ENCODE measurements at regions not wholly inside any gene's neighbourhood (a gene's known extent, or its start where the extent isn't known, plus 50 kb on each side); places are given as distances from the start of the nearest gene placed in this dataset.

DNA sequence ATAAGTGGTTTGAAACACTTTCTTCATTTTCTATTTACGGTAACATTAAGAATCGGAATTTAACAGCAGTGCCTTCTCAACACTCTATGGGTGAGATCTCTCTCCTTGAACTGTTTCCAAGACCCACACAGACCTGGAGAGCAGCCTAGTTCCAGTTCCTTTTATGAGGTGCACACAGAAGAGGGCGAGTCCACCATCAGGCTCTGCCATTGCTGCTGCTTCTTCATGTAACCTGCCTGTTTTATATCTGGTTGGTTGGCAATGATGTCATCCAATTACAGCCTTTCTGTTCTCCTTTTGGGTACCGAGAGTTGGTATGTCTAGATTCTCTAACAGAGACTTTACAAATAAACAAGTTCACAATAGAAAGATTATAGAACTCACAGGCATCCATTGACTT is 225.7 kb downstream of the UTP18 start:
- DNase-seq (ENCODE audit: low read depth), result no peak
- H3K4me3 ChIP-seq (ENCODE audit: low read depth, low read length), result no peak overlapping the region
- no peak for TF ChIP-seq MYC (IDR thresholded peaks at IDR 0.05; ENCODE audit: low read depth, low read length)
- no peak for TF ChIP-seq POLR2A (IDR thresholded peaks at IDR 0.05; ENCODE audit: extremely low read depth, insufficient read length)
- TF ChIP-seq, protein P1, sequence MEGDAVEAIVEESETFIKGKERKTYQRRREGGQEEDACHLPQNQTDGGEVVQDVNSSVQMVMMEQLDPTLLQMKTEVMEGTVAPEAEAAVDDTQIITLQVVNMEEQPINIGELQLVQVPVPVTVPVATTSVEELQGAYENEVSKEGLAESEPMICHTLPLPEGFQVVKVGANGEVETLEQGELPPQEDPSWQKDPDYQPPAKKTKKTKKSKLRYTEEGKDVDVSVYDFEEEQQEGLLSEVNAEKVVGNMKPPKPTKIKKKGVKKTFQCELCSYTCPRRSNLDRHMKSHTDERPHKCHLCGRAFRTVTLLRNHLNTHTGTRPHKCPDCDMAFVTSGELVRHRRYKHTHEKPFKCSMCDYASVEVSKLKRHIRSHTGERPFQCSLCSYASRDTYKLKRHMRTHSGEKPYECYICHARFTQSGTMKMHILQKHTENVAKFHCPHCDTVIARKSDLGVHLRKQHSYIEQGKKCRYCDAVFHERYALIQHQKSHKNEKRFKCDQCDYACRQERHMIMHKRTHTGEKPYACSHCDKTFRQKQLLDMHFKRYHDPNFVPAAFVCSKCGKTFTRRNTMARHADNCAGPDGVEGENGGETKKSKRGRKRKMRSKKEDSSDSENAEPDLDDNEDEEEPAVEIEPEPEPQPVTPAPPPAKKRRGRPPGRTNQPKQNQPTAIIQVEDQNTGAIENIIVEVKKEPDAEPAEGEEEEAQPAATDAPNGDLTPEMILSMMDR (IDR thresholded peaks at IDR 0.05; ENCODE audit: low read depth, low read length), result no peak
- TF ChIP-seq, protein P2, sequence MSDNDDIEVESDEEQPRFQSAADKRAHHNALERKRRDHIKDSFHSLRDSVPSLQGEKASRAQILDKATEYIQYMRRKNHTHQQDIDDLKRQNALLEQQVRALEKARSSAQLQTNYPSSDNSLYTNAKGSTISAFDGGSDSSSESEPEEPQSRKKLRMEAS (IDR thresholded peaks at IDR 0.05; ENCODE audit: low read depth, low read length), result no peak

DNA sequence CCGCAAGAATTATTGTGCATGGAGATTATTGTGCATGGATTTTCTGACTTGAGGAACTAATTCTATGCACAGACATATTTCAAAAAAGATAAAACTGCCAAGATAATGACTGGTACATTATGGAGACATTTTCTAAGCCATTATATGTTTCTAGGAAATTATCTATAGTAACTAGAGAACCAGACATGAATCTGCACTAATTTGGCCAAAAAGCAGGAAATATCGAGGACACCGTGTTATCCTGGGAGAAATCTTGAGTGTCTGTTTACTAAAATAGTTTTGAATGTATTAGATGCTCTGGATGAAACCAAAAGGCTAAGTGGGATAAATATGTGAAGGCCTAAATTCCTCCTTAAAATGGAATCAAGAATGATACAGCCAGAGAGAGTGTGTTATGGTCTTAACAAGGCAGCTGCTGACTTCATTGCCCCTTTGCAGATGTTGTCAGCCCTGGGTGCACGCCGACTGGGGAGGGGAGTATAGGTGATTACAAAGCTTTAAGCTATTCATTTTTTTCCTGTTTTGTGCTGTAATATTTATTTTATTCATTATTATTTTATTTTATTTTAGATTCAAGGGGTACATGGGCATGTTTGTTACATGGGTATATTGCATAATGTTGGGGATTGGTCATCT is 226.7 kb downstream of the UTP18 start:
- TF ChIP-seq, protein P1 (IDR thresholded peaks at IDR 0.05; ENCODE audit: low read depth, low read length), result no peak
- TF ChIP-seq, protein P2 (IDR thresholded peaks at IDR 0.05; ENCODE audit: low read depth, low read length), result no peak
- no peak for TF ChIP-seq POLR2A (IDR thresholded peaks at IDR 0.05; ENCODE audit: extremely low read depth, insufficient read length)
- TF ChIP-seq MYC (IDR thresholded peaks at IDR 0.05; ENCODE audit: low read depth, low read length), result no peak
- DNase-seq (ENCODE audit: low read depth), result no peak
- no peak overlapping the region for H3K4me3 ChIP-seq (ENCODE audit: low read depth, low read length)

DNA sequence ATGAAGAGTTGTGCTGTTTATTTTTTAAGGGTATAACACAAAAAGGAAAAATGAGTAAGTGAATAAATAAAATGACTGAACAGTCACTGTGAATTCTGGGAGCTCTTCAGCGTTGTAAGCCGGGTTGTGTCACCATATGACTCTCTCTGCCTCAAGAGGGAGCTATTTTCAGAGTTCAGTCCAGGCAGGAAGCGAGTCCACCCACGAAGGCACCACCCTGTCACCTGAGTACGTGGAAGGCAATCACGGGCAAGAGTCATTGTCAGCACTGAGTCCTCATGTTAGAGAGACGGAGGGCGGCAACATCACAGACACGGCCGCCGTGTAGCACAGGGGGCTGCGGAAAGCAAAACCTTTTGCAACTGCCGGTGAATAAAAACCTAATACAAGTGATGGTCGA is 227.6 kb downstream of the UTP18 start:
- peak; percentile 15 for DNase-seq (ENCODE audit: low read depth)
- TF ChIP-seq, protein P2 (IDR thresholded peaks at IDR 0.05; ENCODE audit: low read depth, low read length), result no peak
- TF ChIP-seq MYC (IDR thresholded peaks at IDR 0.05; ENCODE audit: low read depth, low read length), result no peak
- no peak for TF ChIP-seq POLR2A (IDR thresholded peaks at IDR 0.05; ENCODE audit: extremely low read depth, insufficient read length)
- TF ChIP-seq, protein P1 (IDR thresholded peaks at IDR 0.05; ENCODE audit: low read depth, low read length), result peak; percentile 18
- H3K4me3 ChIP-seq (ENCODE audit: low read depth, low read length), result no peak overlapping the region

DNA sequence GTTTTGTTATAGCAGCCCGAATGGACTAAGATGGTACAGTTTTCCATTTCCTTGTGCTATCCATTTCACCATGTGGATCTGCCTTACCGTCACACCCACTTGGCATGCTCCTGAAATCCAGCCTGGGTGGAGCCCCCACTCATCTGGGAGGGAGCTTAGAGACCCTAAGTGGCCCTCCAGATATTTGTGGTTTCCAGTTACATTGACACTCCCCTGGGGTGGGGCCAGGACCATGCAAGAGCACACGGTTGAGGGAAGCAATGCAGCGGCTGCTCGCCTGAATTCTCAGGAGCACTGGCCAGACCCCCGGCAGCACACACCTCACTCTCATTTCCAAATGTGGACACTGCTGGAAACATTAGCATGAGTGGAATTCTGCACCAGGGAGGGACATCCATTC is 231.1 kb downstream of the UTP18 start:
- DNase-seq (ENCODE audit: low read depth), result no peak
- H3K4me3 ChIP-seq (ENCODE audit: low read depth, low read length), result no peak overlapping the region
- TF ChIP-seq POLR2A (IDR thresholded peaks at IDR 0.05; ENCODE audit: extremely low read depth, insufficient read length), result no peak
- TF ChIP-seq, protein P2 (IDR thresholded peaks at IDR 0.05; ENCODE audit: low read depth, low read length), result no peak
- TF ChIP-seq, protein P1 (IDR thresholded peaks at IDR 0.05; ENCODE audit: low read depth, low read length), result no peak
- no peak for TF ChIP-seq MYC (IDR thresholded peaks at IDR 0.05; ENCODE audit: low read depth, low read length)

DNA sequence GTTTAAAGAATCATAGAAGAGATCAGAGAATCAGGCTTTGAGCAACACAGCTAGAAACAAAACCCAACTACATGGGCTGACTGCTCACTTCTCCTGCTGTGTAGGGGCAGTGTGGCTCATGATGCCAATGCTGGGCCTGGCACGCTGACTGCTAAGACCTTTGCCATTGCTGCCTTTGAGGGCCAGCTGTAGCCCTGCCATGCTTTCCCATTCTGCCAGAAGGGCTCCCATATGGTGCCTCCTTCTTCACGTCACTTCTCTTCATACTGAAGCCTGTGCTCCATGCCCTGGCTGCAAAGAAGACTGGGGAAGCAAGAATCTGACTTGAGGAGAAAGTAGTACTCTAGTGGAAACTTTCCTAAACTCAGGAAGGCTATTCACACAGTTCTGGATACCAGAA is 232.9 kb downstream of the UTP18 start:
- no peak overlapping the region for H3K4me3 ChIP-seq (ENCODE audit: low read depth, low read length)
- TF ChIP-seq, protein P1 (IDR thresholded peaks at IDR 0.05; ENCODE audit: low read depth, low read length), result no peak
- TF ChIP-seq, protein P2 (IDR thresholded peaks at IDR 0.05; ENCODE audit: low read depth, low read length), result no peak
- TF ChIP-seq MYC (IDR thresholded peaks at IDR 0.05; ENCODE audit: low read depth, low read length), result no peak
- TF ChIP-seq POLR2A (IDR thresholded peaks at IDR 0.05; ENCODE audit: extremely low read depth, insufficient read length), result no peak
- DNase-seq (ENCODE audit: low read depth), result no peak
